ENCODE measurements at regions not wholly inside any gene's neighbourhood (a gene's known extent, or its start where the extent isn't known, plus 50 kb on each side); places are given as distances from the start of the nearest gene placed in this dataset.

DNA sequence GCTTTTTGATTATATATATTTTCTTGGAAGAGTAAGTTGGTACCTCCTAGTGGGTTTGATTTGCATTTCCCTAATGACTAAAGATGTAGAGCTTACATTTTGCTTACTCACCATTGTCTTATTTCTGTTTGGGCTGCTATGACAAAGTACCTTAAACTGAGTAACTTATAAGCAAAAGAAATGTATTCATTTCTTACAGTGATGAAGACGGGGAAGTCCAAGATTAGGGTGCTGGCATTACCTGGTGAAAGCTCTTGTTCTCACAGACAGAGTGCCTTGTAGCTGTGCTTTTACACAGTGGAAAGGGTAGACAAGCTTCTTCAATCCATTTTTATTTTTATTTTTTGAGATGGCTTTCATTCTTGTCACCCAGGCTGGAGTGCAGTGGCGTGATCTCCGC lies 229.2 kb upstream of the AGA start:
- Mint-ChIP-seq H3K27ac (no peak overlapping the region), H3K27me3 (ENCODE audit: low read depth) (no peaks in the 10 kb centered on the region), H3K36me3 (ENCODE audit: low read depth) (no peaks in the 10 kb centered on the region), H3K4me3 (no peak overlapping the region), H3K9me3 (no peaks in the 10 kb centered on the region), H3K4me1 (no peaks in the 10 kb centered on the region)
- TF ChIP-seq, protein P1, sequence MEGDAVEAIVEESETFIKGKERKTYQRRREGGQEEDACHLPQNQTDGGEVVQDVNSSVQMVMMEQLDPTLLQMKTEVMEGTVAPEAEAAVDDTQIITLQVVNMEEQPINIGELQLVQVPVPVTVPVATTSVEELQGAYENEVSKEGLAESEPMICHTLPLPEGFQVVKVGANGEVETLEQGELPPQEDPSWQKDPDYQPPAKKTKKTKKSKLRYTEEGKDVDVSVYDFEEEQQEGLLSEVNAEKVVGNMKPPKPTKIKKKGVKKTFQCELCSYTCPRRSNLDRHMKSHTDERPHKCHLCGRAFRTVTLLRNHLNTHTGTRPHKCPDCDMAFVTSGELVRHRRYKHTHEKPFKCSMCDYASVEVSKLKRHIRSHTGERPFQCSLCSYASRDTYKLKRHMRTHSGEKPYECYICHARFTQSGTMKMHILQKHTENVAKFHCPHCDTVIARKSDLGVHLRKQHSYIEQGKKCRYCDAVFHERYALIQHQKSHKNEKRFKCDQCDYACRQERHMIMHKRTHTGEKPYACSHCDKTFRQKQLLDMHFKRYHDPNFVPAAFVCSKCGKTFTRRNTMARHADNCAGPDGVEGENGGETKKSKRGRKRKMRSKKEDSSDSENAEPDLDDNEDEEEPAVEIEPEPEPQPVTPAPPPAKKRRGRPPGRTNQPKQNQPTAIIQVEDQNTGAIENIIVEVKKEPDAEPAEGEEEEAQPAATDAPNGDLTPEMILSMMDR (IDR thresholded peaks at IDR 0.05; ENCODE audit: unreplicated experiment in 3 of 3), result no peak

DNA sequence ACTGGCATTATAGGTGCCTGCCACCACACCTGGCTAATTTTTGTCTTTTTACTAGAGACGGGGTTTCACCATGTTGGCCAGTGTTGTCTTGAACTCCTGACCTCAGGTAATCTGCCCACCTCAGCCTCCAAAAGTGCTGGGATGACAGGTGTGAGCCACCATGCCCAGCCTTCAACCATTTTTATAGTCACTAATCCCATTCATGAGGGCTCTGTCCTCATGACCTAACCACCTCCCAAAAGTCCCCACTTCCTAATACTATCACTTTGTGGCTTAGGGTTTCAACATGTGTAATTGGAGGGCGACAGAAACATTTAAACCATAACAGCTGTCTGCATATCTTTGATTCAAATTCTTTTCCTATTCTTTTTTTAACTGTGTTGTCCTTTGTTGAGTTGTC lies 229.6 kb upstream of the AGA start:
- Mint-ChIP-seq H3K4me1 (no peaks in the 10 kb centered on the region), H3K27me3 (ENCODE audit: low read depth) (no peaks in the 10 kb centered on the region), H3K27ac (no peak overlapping the region), H3K9me3 (no peaks in the 10 kb centered on the region), H3K4me3 (no peak overlapping the region), H3K36me3 (ENCODE audit: low read depth) (no peaks in the 10 kb centered on the region)
- TF ChIP-seq, protein P1 (IDR thresholded peaks at IDR 0.05; ENCODE audit: unreplicated experiment in 3 of 3), result no peak

DNA sequence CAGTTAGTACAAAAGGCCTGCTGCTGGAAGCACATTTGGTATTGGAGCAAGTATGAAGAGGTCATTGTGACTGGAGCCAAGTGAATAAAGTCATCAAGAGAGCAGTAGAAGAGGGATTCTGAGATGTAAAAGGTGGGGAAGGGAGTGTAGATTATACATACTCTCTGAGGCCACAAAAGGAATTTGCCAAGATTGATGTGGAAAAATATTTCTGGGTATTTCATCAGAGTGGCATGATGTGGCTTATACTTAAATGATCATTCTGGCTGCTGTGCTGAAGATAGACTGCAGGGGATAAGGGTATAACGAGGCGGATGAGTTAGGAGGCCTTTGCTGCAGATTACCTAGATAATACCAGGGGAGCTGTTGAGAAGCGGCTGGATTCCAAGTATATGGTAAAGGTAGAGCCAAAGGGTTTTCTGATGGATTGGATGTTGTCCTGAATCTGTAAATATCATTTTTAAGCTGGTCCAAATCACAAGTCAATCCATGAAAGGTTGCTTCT lies 231.8 kb upstream of the AGA start:
- no peaks in the 10 kb centered on the region for H3K36me3 Mint-ChIP-seq (ENCODE audit: low read depth)
- TF ChIP-seq, protein P1 (IDR thresholded peaks at IDR 0.05; ENCODE audit: unreplicated experiment in 3 of 3), result no peak
- H3K4me3 Mint-ChIP-seq, result no peak overlapping the region
- no peaks in the 10 kb centered on the region for H3K4me1 Mint-ChIP-seq
- H3K27me3 Mint-ChIP-seq (ENCODE audit: low read depth), result no peaks in the 10 kb centered on the region
- no peaks in the 10 kb centered on the region for H3K9me3 Mint-ChIP-seq
- H3K27ac Mint-ChIP-seq, result no peak overlapping the region

DNA sequence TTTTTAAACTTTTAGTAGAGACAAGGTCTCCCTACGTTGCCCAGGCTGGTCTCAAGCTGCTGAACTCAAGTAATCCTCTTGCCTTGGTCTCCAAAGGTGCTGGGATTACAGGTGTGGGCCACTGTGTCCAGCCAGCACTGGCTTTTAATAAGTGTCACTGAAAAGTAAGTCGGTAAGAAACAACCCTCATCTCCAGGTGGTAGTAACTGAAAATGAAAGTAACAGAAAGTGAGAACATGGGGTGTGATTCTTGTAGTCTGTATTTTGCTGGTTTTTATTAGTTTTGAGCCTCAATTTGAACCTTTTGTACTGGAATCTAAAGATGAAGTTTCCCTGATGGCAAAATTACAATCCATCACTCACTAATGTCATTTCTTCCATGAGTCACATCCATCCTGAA lies 238.1 kb upstream of the AGA start:
- H3K4me1 Mint-ChIP-seq, result no peaks in the 10 kb centered on the region
- no peaks in the 10 kb centered on the region for H3K27me3 Mint-ChIP-seq (ENCODE audit: low read depth)
- TF ChIP-seq, protein P1 (IDR thresholded peaks at IDR 0.05; ENCODE audit: unreplicated experiment in 3 of 3), result no peak
- no peak overlapping the region for H3K27ac Mint-ChIP-seq
- no peaks in the 10 kb centered on the region for H3K9me3 Mint-ChIP-seq
- H3K4me3 Mint-ChIP-seq, result no peak overlapping the region
- no peaks in the 10 kb centered on the region for H3K36me3 Mint-ChIP-seq (ENCODE audit: low read depth)

DNA sequence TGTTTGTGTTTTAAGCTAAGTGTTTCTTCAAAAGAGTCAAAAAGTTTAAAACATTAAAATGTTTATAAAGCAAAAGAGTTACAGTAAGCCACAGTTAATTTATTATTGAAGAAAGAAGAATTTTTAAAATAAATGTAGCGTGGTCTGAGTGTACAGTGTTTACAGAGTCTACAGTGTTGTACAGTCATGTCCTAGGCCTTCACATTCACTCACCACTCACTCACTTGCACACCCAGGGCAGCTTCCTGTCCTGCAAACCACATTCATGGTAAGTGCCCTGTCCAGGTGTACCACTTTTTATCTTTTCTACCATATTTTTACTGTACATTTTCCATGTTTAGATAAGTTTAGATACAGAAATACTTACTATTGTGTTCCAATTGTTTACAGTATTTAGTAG lies 239.7 kb upstream of the AGA start:
- no peaks in the 10 kb centered on the region for H3K27me3 Mint-ChIP-seq (ENCODE audit: low read depth)
- TF ChIP-seq, protein P1 (IDR thresholded peaks at IDR 0.05; ENCODE audit: unreplicated experiment in 3 of 3), result no peak
- no peak overlapping the region for H3K27ac Mint-ChIP-seq
- H3K4me3 Mint-ChIP-seq, result no peak overlapping the region
- no peaks in the 10 kb centered on the region for H3K36me3 Mint-ChIP-seq (ENCODE audit: low read depth)
- no peaks in the 10 kb centered on the region for H3K9me3 Mint-ChIP-seq
- H3K4me1 Mint-ChIP-seq, result no peaks in the 10 kb centered on the region

DNA sequence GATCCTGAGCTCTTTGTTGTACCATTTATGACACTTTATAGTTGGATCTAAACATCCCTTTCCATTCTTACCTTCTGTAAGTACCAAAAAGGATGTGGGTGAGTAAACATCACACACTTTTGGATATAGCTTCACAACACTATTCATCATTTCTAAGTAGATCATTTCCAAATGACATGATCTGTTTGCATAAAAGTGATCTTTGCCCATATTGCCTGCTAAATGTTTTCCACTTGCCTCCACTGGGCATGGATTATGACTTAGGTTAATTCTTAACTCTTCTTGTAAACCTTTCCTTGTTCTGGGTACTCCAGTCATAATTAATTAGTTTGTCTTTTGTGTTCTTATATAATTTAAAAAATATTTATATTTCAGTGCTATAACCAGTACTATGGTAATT lies 244.9 kb upstream of the AGA start:
- H3K4me3 Mint-ChIP-seq, result no peak overlapping the region
- no peaks in the 10 kb centered on the region for H3K4me1 Mint-ChIP-seq
- H3K36me3 Mint-ChIP-seq (ENCODE audit: low read depth), result no peaks in the 10 kb centered on the region
- no peaks in the 10 kb centered on the region for H3K9me3 Mint-ChIP-seq
- no peaks in the 10 kb centered on the region for H3K27me3 Mint-ChIP-seq (ENCODE audit: low read depth)
- no peak overlapping the region for H3K27ac Mint-ChIP-seq
- TF ChIP-seq, protein P1 (IDR thresholded peaks at IDR 0.05; ENCODE audit: unreplicated experiment in 3 of 3), result no peak
